HG03520 (cell line): ENCODE measurements at regions not wholly inside any gene's neighbourhood (a gene's known extent, or its start where the extent isn't known, plus 50 kb on each side); places are given as distances from the start of the nearest gene placed in this dataset.
A peak's percentile ranks its signal among the peaks of the same experiment; 100 is the strongest.
"Not testable (repeated sequence)": the region's sequence is repeated elsewhere in the genome, so short reads cannot be mapped to it uniquely, and the experiment has no call there.

Experiments
- ATAC-seq: cut with Tn5 transposase; IDR thresholded peaks from one replicate; pipeline ENCODE4 v1.9.1; 2021; ENCODE audit warnings: mild to moderate bottlenecking, moderate library complexity; ENCODE audit not compliant: unreplicated experiment

GRCh38 chr14:45868377-45868776 lies 615.4 kb upstream of the MIS18BP1 start:
- ATAC-seq, result peak; percentile 75

DNA sequence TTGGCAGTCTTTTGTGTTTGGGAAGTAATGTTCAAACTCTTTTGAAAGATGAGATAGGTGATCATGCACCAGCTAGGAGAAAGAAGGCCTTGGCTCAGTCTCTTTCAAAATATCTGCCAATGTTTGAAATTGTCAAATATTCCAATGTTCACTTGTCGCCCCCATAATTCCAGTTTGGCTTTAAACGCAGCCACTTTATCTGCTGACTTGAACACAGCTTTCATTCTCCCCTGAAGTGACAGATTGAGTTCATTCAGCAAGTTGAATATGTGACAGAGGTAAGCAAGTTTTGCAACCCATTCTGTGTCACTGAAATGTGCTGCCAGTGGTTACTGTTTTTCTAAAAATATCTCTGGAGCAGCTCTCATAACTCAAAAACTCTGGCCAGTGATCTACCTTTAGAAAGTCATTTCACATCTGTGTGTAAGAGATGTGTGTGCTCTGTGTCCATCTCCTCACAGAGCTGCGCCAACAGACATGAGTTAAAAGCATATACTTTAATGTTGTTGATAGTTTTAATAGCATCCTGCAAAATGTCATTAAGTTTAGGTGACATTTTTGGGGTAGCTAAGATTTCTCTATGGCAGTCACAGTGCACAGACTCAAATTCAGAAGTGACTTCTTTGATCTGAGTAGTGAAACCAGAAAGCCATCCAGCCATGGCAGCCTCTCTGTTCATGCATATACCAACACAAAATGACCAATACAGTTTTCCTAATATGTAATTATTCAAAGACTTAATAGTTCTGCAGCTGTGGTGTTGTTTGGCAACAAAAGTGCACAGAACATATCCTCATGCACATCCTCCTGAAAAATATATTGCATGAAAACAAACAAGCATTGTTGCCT lies 614.3 kb upstream of the MIS18BP1 start:
- peak; percentile 52 for ATAC-seq

DNA sequence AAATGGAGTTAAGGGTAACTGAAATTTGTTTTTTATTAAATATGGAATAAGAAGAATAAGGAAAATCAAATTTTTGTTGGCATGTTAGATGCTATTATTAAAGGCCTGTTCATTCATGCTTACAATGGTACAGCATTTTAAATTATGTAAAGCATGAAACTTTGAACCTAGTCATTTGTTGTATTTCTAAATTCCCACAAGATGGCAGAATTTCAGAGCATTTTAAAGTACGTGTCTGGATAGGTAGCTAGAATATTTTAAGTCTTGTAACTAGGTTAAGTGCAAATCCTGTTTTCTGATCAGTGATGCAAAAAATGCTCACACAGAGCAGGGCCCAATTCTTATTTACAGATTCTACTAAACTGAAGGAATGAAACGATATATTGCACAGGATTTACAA lies 585.6 kb upstream of the MIS18BP1 start:
- no peak for ATAC-seq

DNA sequence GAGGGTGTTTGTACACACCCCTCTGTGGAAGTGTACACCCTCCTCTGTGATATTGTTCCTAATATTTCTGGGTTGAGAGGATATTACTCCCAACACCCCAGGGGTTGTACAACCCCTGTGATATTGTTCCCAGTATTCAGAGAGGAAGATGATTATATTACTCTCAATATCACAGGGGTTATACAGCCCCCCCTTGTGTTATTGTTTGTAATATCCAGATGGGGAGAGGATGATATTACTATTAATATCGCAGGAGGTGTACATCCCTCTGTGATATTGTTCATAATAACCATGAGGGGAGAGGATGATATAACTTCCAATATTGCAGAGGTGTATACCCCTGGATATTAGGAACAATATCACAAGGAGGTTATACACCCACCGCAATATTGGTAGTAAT lies 566.1 kb upstream of the MIS18BP1 start:
- ATAC-seq, result no peak

- no peak for ATAC-seq
Measured at GRCh38 chr14:45811155-45811554, 558.2 kb upstream of the MIS18BP1 start.

GRCh38 chr14:45810152-45810872 lies 557.3 kb upstream of the MIS18BP1 start:
- no peak for ATAC-seq

DNA sequence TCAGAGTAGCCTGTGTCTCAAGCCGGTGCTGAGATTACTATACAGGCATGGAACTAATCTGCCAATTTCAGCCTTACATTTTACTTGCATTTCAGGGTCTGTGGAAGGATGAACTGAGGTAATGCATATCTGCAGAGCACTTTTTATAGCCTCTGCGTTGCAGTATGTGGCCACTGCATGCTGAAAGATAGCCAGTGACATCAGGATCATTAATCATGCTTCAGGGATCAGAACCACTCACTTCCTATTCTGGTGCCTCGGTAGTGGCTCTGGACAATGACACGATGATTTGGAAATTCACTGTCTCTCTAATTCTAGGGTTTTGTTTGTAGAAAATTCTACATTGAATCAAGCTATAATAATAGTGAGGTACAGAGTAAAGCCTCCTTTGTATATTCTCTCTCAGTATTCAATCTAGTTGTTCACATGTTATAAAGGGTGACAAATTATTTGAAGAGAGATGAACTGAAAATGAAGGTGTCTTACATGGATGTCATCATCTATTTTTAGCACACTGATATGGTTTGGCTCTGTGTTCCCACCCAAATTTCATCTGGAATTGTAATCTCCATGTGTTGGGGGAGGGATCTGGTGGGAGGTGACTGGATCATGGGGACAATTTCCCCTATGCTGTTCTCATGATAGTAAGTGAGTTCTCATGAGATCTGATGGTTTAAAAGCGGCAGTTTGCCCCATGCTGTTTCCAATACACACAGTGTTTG lies 554.3 kb upstream of the MIS18BP1 start:
- ATAC-seq, result no peak

GRCh38 chr14:45799511-45799910 lies 546.5 kb upstream of the MIS18BP1 start:
- ATAC-seq, result no peak

GRCh38 chr14:45798659-45799058 lies 545.7 kb upstream of the MIS18BP1 start:
- no peak for ATAC-seq

GRCh38 chr14:45796006-45796405 lies 543.0 kb upstream of the MIS18BP1 start:
- ATAC-seq, result not testable (repeated sequence)

DNA sequence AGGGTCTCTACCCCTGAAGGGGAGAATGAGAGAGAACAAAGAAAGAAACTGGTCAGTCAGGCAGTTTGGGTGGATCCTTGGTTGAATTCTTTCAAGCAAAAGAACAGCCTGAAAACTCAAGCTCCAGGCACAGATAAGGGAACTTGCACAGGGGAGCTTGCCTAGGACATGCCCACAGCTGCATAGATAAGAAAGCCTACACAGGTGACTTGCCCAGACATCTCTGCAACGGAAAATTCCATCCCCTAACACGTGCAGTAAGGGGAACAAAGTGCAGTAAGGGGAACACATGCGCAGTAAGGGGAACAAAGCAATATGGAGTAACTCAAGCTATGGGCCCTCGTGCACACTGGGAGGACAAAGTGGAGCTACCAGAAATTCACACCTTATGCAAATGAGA lies 540.1 kb upstream of the MIS18BP1 start:
- no peak for ATAC-seq

DNA sequence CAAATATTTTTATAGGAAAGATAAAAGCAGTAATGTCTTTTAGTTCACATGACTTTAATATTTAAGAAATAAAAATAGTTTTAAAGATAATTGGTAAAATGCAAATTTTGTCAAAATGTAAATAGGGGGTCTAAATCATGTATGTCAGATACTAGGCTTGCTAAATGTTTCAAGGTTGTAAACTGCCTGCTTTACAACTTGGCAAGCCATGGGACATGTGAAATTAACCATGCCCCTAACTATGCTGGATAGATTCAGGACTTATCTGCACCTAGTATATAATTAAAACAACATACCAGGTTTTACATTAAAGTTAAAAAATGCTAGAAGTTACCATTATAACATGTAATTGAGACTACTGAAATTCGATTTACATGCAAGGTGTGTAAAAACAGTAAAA lies 537.3 kb upstream of the MIS18BP1 start:
- ATAC-seq, result no peak

GRCh38 chr14:45787167-45787566 lies 534.2 kb upstream of the MIS18BP1 start:
- ATAC-seq, result no peak

DNA sequence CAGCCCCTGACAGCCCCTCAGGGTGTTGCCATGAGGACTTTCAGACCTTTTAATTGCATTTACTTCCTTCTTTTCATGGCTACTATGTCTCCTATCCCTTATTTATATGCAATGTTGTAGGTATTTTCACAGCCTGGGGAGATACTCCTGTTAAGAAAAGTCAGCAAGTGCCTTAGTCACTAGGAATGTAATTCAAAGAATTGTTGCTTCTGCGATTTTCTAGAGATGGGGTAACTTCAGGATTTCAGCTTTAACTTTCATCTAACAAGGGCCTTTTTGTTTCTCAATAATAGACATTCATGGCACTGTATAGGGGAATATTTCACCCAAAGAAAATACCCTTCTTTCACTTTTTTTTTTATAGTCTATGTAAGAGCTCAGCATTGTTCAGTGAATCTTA lies 533.3 kb upstream of the MIS18BP1 start:
- ATAC-seq, result no peak

GRCh38 chr14:45785240-45785639 lies 532.2 kb upstream of the MIS18BP1 start:
- ATAC-seq, result no peak

GRCh38 chr14:45766247-45766646 lies 513.2 kb upstream of the MIS18BP1 start:
- ATAC-seq, result no peak

DNA sequence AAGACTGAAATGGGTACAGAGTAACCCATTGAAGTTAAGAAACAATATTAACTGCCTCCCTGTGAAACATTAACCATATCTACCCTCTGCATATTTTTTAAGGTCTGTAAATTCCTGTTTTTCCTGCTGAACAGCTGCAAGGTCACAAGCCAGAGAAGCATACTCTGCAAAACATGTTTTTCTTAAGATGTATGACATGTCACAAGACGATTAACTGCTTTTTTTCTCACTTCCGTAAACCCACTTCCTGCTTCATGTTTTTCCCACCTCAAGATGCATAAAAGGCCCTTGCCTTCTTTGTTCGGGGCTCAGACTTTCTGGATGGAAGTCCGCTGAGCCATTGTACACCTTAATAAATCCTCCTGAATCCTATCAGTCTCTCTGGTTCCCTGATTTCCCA lies 504.7 kb upstream of the MIS18BP1 start:
- no peak for ATAC-seq

DNA sequence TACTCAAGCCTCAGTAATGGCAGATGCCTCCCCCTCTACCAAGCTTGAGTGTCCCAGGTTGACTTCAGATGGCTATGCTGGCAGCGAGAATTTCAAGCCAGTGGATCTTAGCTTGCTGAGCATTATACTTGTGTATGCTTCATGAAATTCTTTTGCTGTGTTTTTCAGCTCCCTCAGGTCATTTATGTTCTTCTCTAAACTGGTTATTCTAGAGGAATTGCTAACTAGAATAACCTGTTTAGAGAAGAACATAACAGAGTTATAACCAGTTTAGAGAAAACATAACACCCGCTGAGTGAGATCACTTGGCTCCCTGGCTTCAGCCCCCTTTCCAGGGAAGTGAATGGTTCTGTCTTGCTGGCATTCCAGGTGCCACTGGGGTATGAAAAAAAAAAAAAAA lies 503.4 kb upstream of the MIS18BP1 start:
- not testable (repeated sequence) for ATAC-seq

GRCh38 chr14:45743884-45744283 lies 490.9 kb upstream of the MIS18BP1 start:
- ATAC-seq, result no peak

- no peak for ATAC-seq
Measured at GRCh38 chr14:45742187-45742586, 489.2 kb upstream of the MIS18BP1 start.

GRCh38 chr14:45728434-45729225 lies 475.6 kb upstream of the MIS18BP1 start:
- ATAC-seq, result no peak
